GM10266 (cell line): ENCODE measurements at regions not wholly inside any gene's neighbourhood (a gene's known extent, or its start where the extent isn't known, plus 50 kb on each side); places are given as distances from the start of the nearest gene placed in this dataset.
"Not testable (repeated sequence)": the region's sequence is repeated elsewhere in the genome, so short reads cannot be mapped to it uniquely, and the experiment has no call there.

Experiments used
- DNase-seq: peaks from one replicate; pipeline ENCODE4 v3.0.0; 2012; ENCODE audit errors: extremely low spot score
- TF ChIP-seq, protein P1 (sequence below): IDR thresholded peaks from 2 replicates; pipeline ENCODE4 v1.5.1; 2012; ENCODE audit warnings: mild to moderate bottlenecking, low read depth; ENCODE audit not compliant: control insufficient read depth, insufficient read depth; ENCODE audit errors: missing control alignments

DNA sequence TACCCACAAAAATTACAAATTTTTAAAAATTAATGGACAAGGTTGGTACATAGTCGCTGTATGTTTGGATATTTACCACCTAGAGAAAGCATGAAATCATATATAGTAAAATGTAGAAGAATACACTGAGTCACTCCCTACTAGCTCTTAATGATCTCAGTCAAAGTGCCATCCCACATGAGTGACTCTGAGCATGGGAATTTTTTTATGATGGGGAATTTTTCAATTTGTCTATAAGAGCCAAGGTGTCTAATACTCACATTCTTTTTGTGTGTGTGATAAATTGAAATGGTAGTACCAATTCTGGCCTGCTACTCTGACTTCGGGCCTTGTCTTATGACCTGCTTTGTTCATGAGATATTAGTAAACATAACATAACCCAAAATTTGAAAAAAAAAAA, 483.2 kb downstream of the CDH10 start:
- TF ChIP-seq, protein P1, sequence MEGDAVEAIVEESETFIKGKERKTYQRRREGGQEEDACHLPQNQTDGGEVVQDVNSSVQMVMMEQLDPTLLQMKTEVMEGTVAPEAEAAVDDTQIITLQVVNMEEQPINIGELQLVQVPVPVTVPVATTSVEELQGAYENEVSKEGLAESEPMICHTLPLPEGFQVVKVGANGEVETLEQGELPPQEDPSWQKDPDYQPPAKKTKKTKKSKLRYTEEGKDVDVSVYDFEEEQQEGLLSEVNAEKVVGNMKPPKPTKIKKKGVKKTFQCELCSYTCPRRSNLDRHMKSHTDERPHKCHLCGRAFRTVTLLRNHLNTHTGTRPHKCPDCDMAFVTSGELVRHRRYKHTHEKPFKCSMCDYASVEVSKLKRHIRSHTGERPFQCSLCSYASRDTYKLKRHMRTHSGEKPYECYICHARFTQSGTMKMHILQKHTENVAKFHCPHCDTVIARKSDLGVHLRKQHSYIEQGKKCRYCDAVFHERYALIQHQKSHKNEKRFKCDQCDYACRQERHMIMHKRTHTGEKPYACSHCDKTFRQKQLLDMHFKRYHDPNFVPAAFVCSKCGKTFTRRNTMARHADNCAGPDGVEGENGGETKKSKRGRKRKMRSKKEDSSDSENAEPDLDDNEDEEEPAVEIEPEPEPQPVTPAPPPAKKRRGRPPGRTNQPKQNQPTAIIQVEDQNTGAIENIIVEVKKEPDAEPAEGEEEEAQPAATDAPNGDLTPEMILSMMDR = no peak
- no peak for DNase-seq

DNA sequence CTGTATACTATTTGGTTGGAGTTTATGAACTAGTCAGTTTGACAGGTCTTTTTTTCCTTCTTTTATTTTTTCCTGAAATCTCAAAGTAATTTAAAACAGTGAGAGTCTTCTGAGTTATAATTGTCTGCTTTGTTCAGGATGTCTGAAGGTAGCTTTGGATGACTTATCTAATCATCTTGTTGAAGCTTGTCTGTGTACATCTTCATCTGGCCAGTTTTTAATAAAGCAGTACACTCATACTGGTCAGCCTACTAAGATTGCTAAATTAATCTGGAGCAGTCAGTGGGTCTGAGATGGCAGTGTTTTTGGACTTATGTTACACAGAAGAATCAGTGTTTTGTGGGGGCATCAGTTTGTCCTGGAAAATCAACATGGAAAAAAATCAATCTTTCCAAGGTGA, 482.4 kb downstream of the CDH10 start:
- TF ChIP-seq, protein P1 = no peak

DNA sequence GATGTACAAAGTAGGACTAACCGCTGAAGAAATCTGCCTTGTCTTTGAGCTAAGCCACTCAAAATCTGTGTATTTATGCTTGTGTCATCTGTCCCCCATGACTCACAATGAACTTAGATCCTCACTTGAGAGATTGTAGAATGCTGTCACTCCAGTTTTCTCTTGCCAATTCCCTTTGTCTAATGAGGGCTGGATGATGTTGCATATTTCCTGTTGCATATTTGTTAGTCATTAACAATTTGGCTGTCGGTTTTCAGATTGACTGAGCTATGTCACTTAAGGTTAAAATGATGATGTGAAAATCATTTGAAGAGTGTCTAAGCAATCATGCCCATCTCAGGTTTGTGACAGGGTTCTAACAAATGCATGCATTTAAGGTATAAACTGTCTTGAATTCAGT, 481.7 kb downstream of the CDH10 start:
- no peak for DNase-seq
- TF ChIP-seq, protein P1 = no peak

More for the DNA sequence above, 482.4 kb downstream of the CDH10 start:
- no peak for DNase-seq

DNA sequence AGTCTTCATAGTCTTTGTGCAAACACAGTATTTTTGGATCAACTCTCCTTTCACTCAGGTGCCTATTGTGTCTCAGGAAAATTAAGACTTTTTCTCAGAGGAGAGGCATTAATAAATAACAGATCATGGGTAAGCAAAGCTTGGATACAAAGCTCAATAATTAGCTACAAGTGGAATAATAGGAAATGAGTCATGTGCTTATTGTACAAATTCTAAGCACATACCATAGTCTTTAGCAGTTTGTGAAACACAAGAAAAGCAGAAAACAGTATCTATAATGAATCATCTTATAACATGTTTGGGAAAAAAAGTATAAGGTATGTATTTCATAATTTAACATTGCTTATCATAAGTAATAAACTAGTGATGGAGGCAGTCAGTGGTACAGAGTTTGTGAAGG, 477.0 kb downstream of the CDH10 start:
- TF ChIP-seq, protein P1 = no peak
- no peak for DNase-seq

DNA sequence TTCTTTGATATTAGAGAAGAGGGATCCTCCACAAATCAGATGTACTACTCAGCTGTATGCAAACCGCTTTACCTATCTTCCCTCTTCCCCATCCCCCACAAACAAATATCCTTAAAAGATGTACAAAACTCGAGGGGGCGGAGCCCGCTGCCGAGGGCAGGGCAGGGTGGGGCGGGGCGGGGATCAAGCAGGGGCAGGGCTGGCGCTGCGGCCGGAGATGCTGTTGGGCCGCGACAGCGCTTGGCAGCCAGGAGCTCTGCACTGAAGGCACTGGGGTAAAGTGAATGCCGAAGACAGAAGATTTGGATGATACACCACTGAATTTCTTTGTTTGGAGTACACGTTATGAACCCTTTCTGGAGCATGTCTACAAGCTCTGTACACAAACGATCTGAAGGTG, 474.8 kb downstream of the CDH10 start:
- DNase-seq = no peak
- TF ChIP-seq, protein P1 = no peak

DNA sequence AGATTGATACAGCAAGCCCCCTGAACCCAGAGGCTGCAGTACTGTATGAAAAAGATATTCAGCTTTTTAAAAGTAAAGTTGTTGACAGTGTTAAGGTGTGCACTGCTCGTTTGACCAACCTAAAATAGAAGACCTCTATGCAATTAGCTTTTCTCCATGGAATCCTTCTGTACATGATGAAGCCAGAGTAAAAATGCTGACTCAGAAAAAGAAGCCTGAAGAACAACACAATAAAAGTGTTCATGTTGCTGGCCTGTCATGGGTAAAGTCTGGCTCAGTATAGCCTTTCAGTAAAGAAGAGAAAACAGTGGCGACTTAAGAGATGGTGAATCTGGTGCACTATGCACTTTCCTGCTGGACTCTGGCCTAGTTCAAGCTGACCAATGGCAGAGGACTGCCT, 473.8 kb downstream of the CDH10 start:
- DNase-seq = not testable (repeated sequence)

DNA sequence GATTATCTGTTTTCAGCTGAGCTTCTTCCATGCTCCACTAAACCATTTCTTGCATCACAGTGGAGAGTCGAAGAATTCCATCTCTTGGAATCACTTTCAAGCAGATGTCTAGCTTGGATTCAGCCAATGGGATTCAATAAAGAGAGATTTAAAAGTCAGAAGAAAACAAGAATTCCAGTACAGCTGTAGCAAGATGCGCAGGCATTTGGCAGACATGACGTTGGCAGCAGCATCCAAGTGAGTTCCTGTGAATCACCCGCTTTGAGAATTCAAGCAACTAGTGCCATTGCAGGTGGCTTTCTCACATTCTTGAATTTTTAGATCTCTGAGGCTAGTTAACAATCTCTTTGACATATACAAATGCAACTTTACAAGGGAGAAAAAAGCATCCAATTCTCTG, 467.0 kb downstream of the CDH10 start:
- TF ChIP-seq, protein P1 = no peak
- no peak for DNase-seq

DNA sequence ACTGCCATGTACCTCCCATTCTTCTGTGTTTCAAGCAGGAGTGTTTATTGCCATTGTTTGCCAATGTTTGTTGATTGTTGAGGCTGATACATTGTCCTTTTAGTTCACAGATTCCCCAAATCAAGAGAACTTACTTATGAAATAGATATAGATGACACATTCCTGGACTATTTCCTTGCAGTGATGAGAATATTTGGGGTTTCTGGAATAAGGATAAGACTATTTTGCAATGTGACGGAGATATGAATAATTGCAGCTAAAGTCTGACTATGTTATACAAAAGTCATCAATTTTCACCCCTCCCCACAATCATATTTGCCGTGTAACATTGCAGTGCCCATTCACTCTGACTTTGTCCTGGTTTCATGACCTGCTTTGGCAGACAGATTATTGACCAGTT, 460.8 kb downstream of the CDH10 start:
- TF ChIP-seq, protein P1 = no peak
- DNase-seq = no peak
